PC-9 (cell line): ENCODE measurements at regions not wholly inside any gene's neighbourhood (a gene's known extent, or its start where the extent isn't known, plus 50 kb on each side); places are given as distances from the start of the nearest gene placed in this dataset.

Experiments
- BruUV-seq: library from RNA; stranded (reverse); fragments of 400-500 nt; replicated peaks from 2 replicates; lab custom pipeline; 2021; lab: Mats Ljungman, UMichigan
- CTCF ChIA-PET: fragments of 300-600 bp; sonication (Branson Sonifier 250); formaldehyde crosslinking; loops from one replicate; lab custom pipeline; 2022; ENCODE audit warnings: antibody characterized with exemption; lab: Charles Lee
- POLR2A ChIA-PET: fragments of 300-600 bp; sonication (Branson Sonifier 250); formaldehyde crosslinking; loops from one replicate; lab custom pipeline; 2022; ENCODE audit warnings: antibody characterized with exemption; ENCODE audit not compliant: unreplicated experiment; lab: Charles Lee
- DNase-seq, 2 experiments: peaks; one replicate each; pipeline versions ENCODE4 v3.0.0 to v3.0.0-alpha.2; 2015 to 2022; ENCODE audit warnings: mixed read lengths in 1 of 2
- H2AFZ ChIP-seq: fragments of 200-600 bp; sonication (generic); 2 replicates; pipeline ENCODE4 v1.8.1; 2017; ENCODE audit warnings: antibody characterized with exemption
- H3F3A ChIP-seq: fragments of 200-600 bp; sonication (generic); 2 replicates; pipeline ENCODE4 v1.8.1; 2017; ENCODE audit warnings: antibody characterized with exemption, mild to moderate bottlenecking, low read depth; ENCODE audit not compliant: insufficient read depth
- H3K27ac ChIP-seq: fragments of 200-600 bp; sonication (generic); 2 replicates; pipeline ENCODE4 v1.6.1; 2016; ENCODE audit warnings: mixed run types
- H3K27me3 ChIP-seq: fragments of 200-600 bp; sonication (generic); 2 replicates; pipeline ENCODE4 v1.6.1; 2016; ENCODE audit warnings: low read depth, mixed run types; ENCODE audit not compliant: insufficient read depth
- H3K36me3 ChIP-seq: fragments of 200-600 bp; sonication (generic); 2 replicates; pipeline ENCODE4 v1.6.1; 2016; ENCODE audit warnings: low read depth, mixed run types
- H3K4me1 ChIP-seq: fragments of 200-600 bp; sonication (generic); replicated peaks from 2 replicates; pipeline ENCODE4 v1.6.1; 2016; ENCODE audit warnings: mixed run types; ENCODE audit not compliant: insufficient read depth
- H3K4me2 ChIP-seq: fragments of 200-600 bp; sonication (generic); 2 replicates; pipeline ENCODE4 v1.6.1; 2017; ENCODE audit warnings: mixed run types
- H3K4me3 ChIP-seq: fragments of 200-600 bp; sonication (generic); 2 replicates; pipeline ENCODE4 v1.6.1; 2016; ENCODE audit warnings: mixed run types
- H3K79me2 ChIP-seq: fragments of 200-600 bp; sonication (generic); 2 replicates; pipeline ENCODE4 v1.6.1; 2017; ENCODE audit warnings: low read depth, mixed run types
- H3K9me2 ChIP-seq: fragments of 200-600 bp; sonication (generic); 2 replicates; pipeline ENCODE4 v1.8.1; 2017; ENCODE audit warnings: mild to moderate bottlenecking; ENCODE audit not compliant: insufficient read depth
- H3K9me3 ChIP-seq: fragments of 200-600 bp; sonication (generic); 2 replicates; pipeline ENCODE4 v1.8.1; 2016; ENCODE audit warnings: low read depth; ENCODE audit not compliant: insufficient read depth
- H4K20me1 ChIP-seq: fragments of 200-600 bp; sonication (generic); 2 replicates; pipeline ENCODE4 v1.8.1; 2017; ENCODE audit not compliant: insufficient read depth
- CTCF ChIP-seq: fragments of 200-600 bp; sonication (generic); conservative IDR thresholded peaks from 2 replicates; pipeline ENCODE4 v1.6.1; 2017; ENCODE audit warnings: mixed run types, antibody characterized with exemption, mild to moderate bottlenecking, moderate library complexity
- EZH2 ChIP-seq: fragments of 200-600 bp; sonication (generic); IDR thresholded peaks from 2 replicates; pipeline ENCODE4 v1.8.0; 2017; ENCODE audit warnings: antibody characterized with exemption, low read depth
- intact Hi-C: fragments of 100-400 bp; cut with micrococcal nuclease; formaldehyde crosslinking; loops from one replicate; pipeline ENCODE4 v1.10.0; 2022; ENCODE audit not compliant: unreplicated experiment

- intact Hi-C loops: loop anchor here (5.0 kb wide), 2 partner anchors 78 to 1068 kb away; partner anchors contain the start of gene CARD19
- ChIA-PET CTCF (interaction anchor here (0.6 kb wide), 2 partner anchors 25 to 70 kb away, joined by 3 to 24 read pairs; no protein-coding TSS in a partner anchor), POLR2A (no interaction called here)
- peak overlapping the region; percentile 71 for H3K4me2 ChIP-seq
- no peak for DNase-seq
- peaks cover 32% of the 10 kb centered on the region for H3K79me2 ChIP-seq
- peak overlapping the region; percentile 74 for H2AFZ ChIP-seq
- H3F3A ChIP-seq: peaks cover 7% of the 10 kb centered on the region
- peaks cover 27% of the 10 kb centered on the region for H3K4me1 ChIP-seq
- BruUV-seq: no TSS peak
- peaks cover 11% of the 10 kb centered on the region; the same call in 1 of the 2 replicates for H3K36me3 ChIP-seq
- TF ChIP-seq CTCF (no peak), EZH2 (no peak)
- H3K9me2 ChIP-seq: no peaks in the 10 kb centered on the region
- peaks cover 31% of the 10 kb centered on the region for H4K20me1 ChIP-seq
- peak overlapping the region; percentile 44; the same call in 1 of the 2 replicates for H3K4me3 ChIP-seq
- H3K27me3 ChIP-seq: no peaks in the 10 kb centered on the region
- H3K27ac ChIP-seq: no peak overlapping the region
- H3K9me3 ChIP-seq: no peaks in the 10 kb centered on the region
Observed at GRCh38 chr9:94164806-94165549, 80.7 kb downstream of the PTPDC1 start.

- Histone ChIP-seq H4K20me1 (peaks cover 39% of the 10 kb centered on the region), H2AFZ (peak overlapping the region; percentile 74), H3K36me3 (peaks cover 11% of the 10 kb centered on the region), H3K4me2 (peak overlapping the region; percentile 71), H3K9me3 (no peaks in the 10 kb centered on the region), H3K9me2 (no peaks in the 10 kb centered on the region), H3K4me1 (peaks cover 35% of the 10 kb centered on the region), H3K27me3 (no peaks in the 10 kb centered on the region), H3F3A (peaks cover 7% of the 10 kb centered on the region), H3K27ac (peak overlapping the region; percentile 96; the same call in 1 of the 2 replicates), H3K4me3 (peak overlapping the region; percentile 92; the same call in 1 of the 2 replicates), H3K79me2 (peaks cover 39% of the 10 kb centered on the region)
- DNase-seq: peak; percentile 92 to 100
- intact Hi-C loops: loop anchor here (1.0 to 5.0 kb wide), 5 partner anchors 25 to 1345 kb away; partner anchors contain the start of gene CARD19
- ChIA-PET POLR2A (interaction anchor here (0.5 to 0.6 kb wide), 3 partner anchors 51 to 563 kb away, joined by 3 to 5 read pairs (median 4); no protein-coding TSS in a partner anchor), CTCF (interaction anchor here (0.5 to 0.6 kb wide), 2 partner anchors 71 to 1288 kb away, joined by 3 read pairs; no protein-coding TSS in a partner anchor)
- TF ChIP-seq CTCF (no peak), EZH2 (no peak)
- no TSS peak for BruUV-seq
Observed at GRCh38 chr9:94165592-94166235, 81.5 kb downstream of the PTPDC1 start.
